Heart right ventricle (tissue), 16 donors: ENCODE measurements at regions not wholly inside any gene's neighbourhood (a gene's known extent, or its start where the extent isn't known, plus 50 kb on each side); places are given as distances from the start of the nearest gene placed in this dataset.
A peak's percentile ranks its signal among the peaks of the same experiment; 100 is the strongest.

ENCODE experiments used
- ATAC-seq, 8 donors: fragments of 200-7000 bp; cut with Tn5 transposase; one replicate each; pipeline ENCODE4 v1.9.1; 2020; ENCODE audit warnings: mild to moderate bottlenecking in 8 of 8, moderate library complexity in 8 of 8, moderate number of reproducible peaks in 1 of 8
- DNase-seq, 2 donors: peaks; one replicate each; pipeline ENCODE4 v3.0.0-alpha.2; 2020
- H3K27ac ChIP-seq, 10 donors: fragments of 200-600 bp; sonication (generic) in 2 of 10; one replicate each; pipeline versions ENCODE4 v1.5.0 to v1.8.0; 2020 to 2022; ENCODE audit warnings: mild to moderate bottlenecking in 3 of 10
- H3K27me3 ChIP-seq, 7 donors: fragments of 200-600 bp; one replicate each; pipeline ENCODE4 v1.8.0; 2021 to 2022; ENCODE audit warnings: mild to moderate bottlenecking in 2 of 7
- H3K36me3 ChIP-seq, 9 donors: fragments of 200-600 bp; sonication (generic) in 1 of 9; one replicate each; pipeline versions ENCODE4 v1.5.0 to v1.8.0; 2020 to 2022; ENCODE audit warnings: mild to moderate bottlenecking in 2 of 9
- H3K4me1 ChIP-seq, 9 donors: fragments of 200-600 bp; sonication (generic) in 1 of 9; one replicate each; pipeline versions ENCODE4 v1.5.0 to v1.8.0; 2020 to 2022; ENCODE audit warnings: mild to moderate bottlenecking in 4 of 9
- H3K4me3 ChIP-seq, 10 donors: fragments of 200-600 bp; sonication (generic) in 2 of 10; one replicate each; pipeline versions ENCODE4 v1.5.0 to v1.8.0; 2020 to 2022; ENCODE audit warnings: mild to moderate bottlenecking in 7 of 10, moderate library complexity in 2 of 10
- H3K9me3 ChIP-seq, 11 donors: fragments of 200-600 bp in 10 of 11; sonication (generic) in 2 of 11; one replicate each; pipeline versions ENCODE4 v1.5.0 to v1.8.0; 2013 to 2022; ENCODE audit warnings: mild to moderate bottlenecking in 2 of 11, control low read depth in 1 of 11, moderate library complexity in 1 of 11
- WGBS, 2 donors: extraction: QIAGEN DNeasy Blood & Tissue Kit; methylation state at CpG; one replicate each; pipeline ENCODE4 v1.1.7; 2013; ENCODE audit warnings: inconsistent platforms in 1 of 2; 5-methylcytosine and 5-hydroxymethylcytosine counted together
- intact Hi-C, 10 donors: fragments of 100-400 bp; cut with DNase I; formaldehyde crosslinking; loops; one replicate each; pipeline versions ENCODE4 v1.11.1 to v1.14.2; 2022
- TF ChIP-seq, protein P1 (sequence below), 9 donors: fragments of 200-600 bp; sonication (generic) in 2 of 9; IDR thresholded peaks; one replicate each; pipeline versions ENCODE4 v1.5.0 to v1.8.0; 2021 to 2022; ENCODE audit warnings: antibody characterized with exemption in 9 of 9, mild to moderate bottlenecking in 5 of 9, moderate library complexity in 1 of 9
- donor health status: Arrhythmogenic right ventricular cardiomyopathy.
- donor health status: ischemic (EF 13 %, LVEDD 7.1; RV severe dilation, severe dysfunction).
- donor health status: healthy with polysubstance abuse.
- donor health status: DM: no; HTN: yes; CAD: no.
- donor health status: DM: no; HTN: no; CAD: no.
- donor health status: ischemic (EF 25% LVEDD 6.9; RV normal size, moderate dysfunction).
- donor health status: ischemic (EF 25% LVEDD 5.7; RV mildly dilated, moderate dysfunction).
- donor health status: healthy.
- donor health status: DM: yes; HTN: yes; CAD: no.
- donor health status: Ischemic cardiomyopathy.
- donor health status: ischemic (EF 35%, LVEDD 5.7; RV mildly dilated, moderate dysfunction).
- donor health status: nonischemic (EF 11% LVEDD 7.7; RV severe dilation, severe dysfunction).
- donor health status: DM: yes; HTN: yes; CAD: no.
- donor health status: PGD.
- donor health status: ischemic (EF 29% LVEDD 5.4; RV normal size, mild dysfunction).
- donor health status: nonischemic (EF 23%, LVEDD 6.1; RV moderate dilation, normal function).

- Histone ChIP-seq H3K4me3 (no peak overlapping the region), H3K9me3 (peaks cover 0 to 7% (median 0%) of the 10 kb centered on the region in 11 donors), H3K27ac (no peak overlapping the region), H3K36me3 (no peaks in the 10 kb centered on the region), H3K27me3 (no peaks in the 10 kb centered on the region), H3K4me1 (no peaks in the 10 kb centered on the region)
- 73% methylated on average over 3 of the region's 3 CpGs for WGBS, 2 donors
- intact Hi-C loops = no loop called here
- ATAC-seq = no peak
- no peak for DNase-seq
- TF ChIP-seq, protein P1, sequence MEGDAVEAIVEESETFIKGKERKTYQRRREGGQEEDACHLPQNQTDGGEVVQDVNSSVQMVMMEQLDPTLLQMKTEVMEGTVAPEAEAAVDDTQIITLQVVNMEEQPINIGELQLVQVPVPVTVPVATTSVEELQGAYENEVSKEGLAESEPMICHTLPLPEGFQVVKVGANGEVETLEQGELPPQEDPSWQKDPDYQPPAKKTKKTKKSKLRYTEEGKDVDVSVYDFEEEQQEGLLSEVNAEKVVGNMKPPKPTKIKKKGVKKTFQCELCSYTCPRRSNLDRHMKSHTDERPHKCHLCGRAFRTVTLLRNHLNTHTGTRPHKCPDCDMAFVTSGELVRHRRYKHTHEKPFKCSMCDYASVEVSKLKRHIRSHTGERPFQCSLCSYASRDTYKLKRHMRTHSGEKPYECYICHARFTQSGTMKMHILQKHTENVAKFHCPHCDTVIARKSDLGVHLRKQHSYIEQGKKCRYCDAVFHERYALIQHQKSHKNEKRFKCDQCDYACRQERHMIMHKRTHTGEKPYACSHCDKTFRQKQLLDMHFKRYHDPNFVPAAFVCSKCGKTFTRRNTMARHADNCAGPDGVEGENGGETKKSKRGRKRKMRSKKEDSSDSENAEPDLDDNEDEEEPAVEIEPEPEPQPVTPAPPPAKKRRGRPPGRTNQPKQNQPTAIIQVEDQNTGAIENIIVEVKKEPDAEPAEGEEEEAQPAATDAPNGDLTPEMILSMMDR (IDR thresholded peaks at IDR 0.05) = no peak
Measured at GRCh38 chr4:22093126-22093525, 144.6 kb upstream of the KCNIP4 start.

DNA sequence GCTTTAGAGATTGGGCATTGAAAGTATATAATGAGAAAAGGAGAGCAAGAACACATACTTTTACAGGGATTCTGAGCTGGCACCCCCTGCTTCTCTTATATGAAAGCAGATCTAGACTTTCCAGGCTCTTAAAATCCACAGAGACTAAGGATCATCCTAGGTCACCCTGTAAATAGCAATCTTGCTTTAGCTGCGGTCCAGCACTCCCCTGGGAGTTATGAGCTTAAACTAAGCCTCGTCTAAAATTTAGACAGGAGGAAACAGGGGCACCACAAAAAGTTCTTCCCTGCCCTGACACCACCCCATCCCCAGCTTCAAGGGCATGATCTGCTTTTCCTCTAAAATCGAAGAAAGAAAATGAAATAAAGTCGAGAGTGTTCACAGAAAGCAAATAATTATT lies 143.3 kb upstream of the KCNIP4 start:
- no peak overlapping the region for H3K4me3 ChIP-seq
- 47 to 52% methylated on average over 4 of the region's 4 CpGs for WGBS, 2 donors
- no peaks in the 10 kb centered on the region for H3K36me3 ChIP-seq
- no peaks in the 10 kb centered on the region for H3K27me3 ChIP-seq
- no peak overlapping the region for H3K27ac ChIP-seq
- no peak for ATAC-seq
- peak in 1 of 2 donors; percentile 10 for DNase-seq
- intact Hi-C loops = no loop called here
- TF ChIP-seq, protein P1 (IDR thresholded peaks at IDR 0.05) = no peak
- no peaks in the 10 kb centered on the region for H3K4me1 ChIP-seq
- H3K9me3 ChIP-seq = peaks cover 0 to 17% (median 3%) of the 10 kb centered on the region in 11 donors

GRCh38 chr4:22091352-22091717 lies 142.8 kb upstream of the KCNIP4 start:
- Histone ChIP-seq H3K27me3 (no peaks in the 10 kb centered on the region), H3K4me3 (no peak overlapping the region), H3K4me1 (no peaks in the 10 kb centered on the region), H3K36me3 (no peaks in the 10 kb centered on the region), H3K9me3 (peaks cover 0 to 23% (median 6%) of the 10 kb centered on the region in 11 donors), H3K27ac (no peak overlapping the region)
- ATAC-seq (no peak), DNase-seq (no peak)
- TF ChIP-seq, protein P1 (IDR thresholded peaks at IDR 0.05) = no peak
- intact Hi-C loops = no loop called here

GRCh38 chr4:22090661-22091351 lies 142.2 kb upstream of the KCNIP4 start:
- DNase-seq = no peak
- no peak overlapping the region for H3K4me3 ChIP-seq
- H3K9me3 ChIP-seq = peaks cover 0 to 28% (median 10%) of the 10 kb centered on the region in 11 donors
- H3K27ac ChIP-seq = no peak overlapping the region
- WGBS, 2 donors = 61 to 66% methylated on average over 6 of the region's 6 CpGs
- peak in 1 of 8 donors; percentile 59 for ATAC-seq
- intact Hi-C loops = no loop called here
- no peaks in the 10 kb centered on the region for H3K27me3 ChIP-seq
- no peaks in the 10 kb centered on the region for H3K4me1 ChIP-seq
- TF ChIP-seq, protein P1 (IDR thresholded peaks at IDR 0.05) = no peak
- no peaks in the 10 kb centered on the region for H3K36me3 ChIP-seq
